GM06990 (cell line): ENCODE measurements at regions not wholly inside any gene's neighbourhood (a gene's known extent, or its start where the extent isn't known, plus 50 kb on each side); places are given as distances from the start of the nearest gene placed in this dataset.

Experiments used
- DNase-seq: peaks from one replicate; pipeline ENCODE4 v3.0.0-alpha.2; 2011; ENCODE audit not compliant: insufficient read length; ENCODE audit errors: extremely low read depth
- H3K27me3 ChIP-seq: replicated peaks from 2 replicates; pipeline ENCODE4 v1.6.0; 2011; ENCODE audit warnings: low read length; ENCODE audit not compliant: control insufficient read depth, insufficient read depth
- H3K36me3 ChIP-seq: 2 replicates; pipeline ENCODE4 v1.5.1; 2011; ENCODE audit warnings: low read length; ENCODE audit not compliant: control insufficient read depth, insufficient read depth
- H3K4me3 ChIP-seq: replicated peaks from 2 replicates; pipeline ENCODE4 v1.5.1; 2011; ENCODE audit warnings: low read depth, mild to moderate bottlenecking, control low read depth, low read length
- CTCF ChIP-seq: IDR thresholded peaks from 2 replicates; pipeline ENCODE4 v1.5.1; 2011; ENCODE audit warnings: low read length, control low read depth, mild to moderate bottlenecking, inconsistent platforms; ENCODE audit not compliant: insufficient read depth, poor library complexity, severe bottlenecking

- Histone ChIP-seq H3K27me3 (no peaks in the 10 kb centered on the region; the same call in 1 of the 2 replicates), H3K4me3 (no peak overlapping the region), H3K36me3 (no peaks in the 10 kb centered on the region)
- TF ChIP-seq CTCF, result no peak
- DNase-seq, result no peak
Measured at GRCh38 chr5:2027790-2028189, 145.1 kb upstream of the IRX4 start.

DNA sequence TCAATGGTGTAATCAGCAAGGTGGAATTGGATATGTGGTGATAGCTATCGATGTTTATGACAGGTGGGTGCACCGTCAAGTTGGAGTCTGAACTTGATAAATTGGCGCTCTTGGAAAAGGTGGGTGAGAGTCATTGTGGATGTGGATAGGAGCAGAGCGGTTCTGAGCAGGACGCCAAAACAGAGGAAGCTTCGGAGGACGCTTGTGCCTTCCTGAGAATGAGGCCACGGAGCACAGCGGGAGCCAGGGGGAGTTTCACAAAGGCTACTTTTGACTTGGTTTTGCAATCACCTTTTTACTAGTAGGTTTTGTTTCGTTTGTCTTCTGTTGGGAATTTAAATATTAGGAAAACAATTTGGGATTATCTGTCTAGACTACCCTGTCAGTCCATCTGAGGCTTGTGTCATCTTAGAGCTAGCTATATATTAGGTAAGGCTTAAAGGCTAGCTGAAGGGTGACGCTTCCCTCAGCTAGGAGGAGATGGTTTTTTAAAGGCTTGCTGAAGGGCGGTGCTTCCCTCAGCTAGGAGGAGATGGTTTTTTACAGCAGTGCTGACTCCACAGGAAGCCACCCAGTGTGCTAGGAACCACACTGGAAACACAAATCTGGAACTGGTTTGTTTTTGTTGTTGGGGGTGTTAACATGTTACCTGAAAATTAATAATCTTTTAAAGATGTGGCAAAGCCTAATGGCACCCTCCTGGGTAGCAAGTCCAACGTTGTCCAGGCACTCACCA lies 142.4 kb upstream of the IRX4 start:
- Histone ChIP-seq H3K27me3 (no peaks in the 10 kb centered on the region; the same call in 1 of the 2 replicates), H3K36me3 (no peaks in the 10 kb centered on the region), H3K4me3 (no peak overlapping the region)
- TF ChIP-seq CTCF, result no peak
- DNase-seq, result no peak

GRCh38 chr5:2023196-2023595 lies 140.5 kb upstream of the IRX4 start:
- TF ChIP-seq CTCF, result no peak
- Histone ChIP-seq H3K4me3 (no peak overlapping the region), H3K36me3 (no peaks in the 10 kb centered on the region), H3K27me3 (no peaks in the 10 kb centered on the region; the same call in 1 of the 2 replicates)
- DNase-seq, result no peak

- no peaks in the 10 kb centered on the region for H3K36me3 ChIP-seq
- DNase-seq, result no peak
- no peak overlapping the region for H3K4me3 ChIP-seq
- H3K27me3 ChIP-seq, result no peaks in the 10 kb centered on the region; the same call in 1 of the 2 replicates
- no peak for TF ChIP-seq CTCF
Measured at GRCh38 chr5:2022436-2022835, 139.7 kb upstream of the IRX4 start.

DNA sequence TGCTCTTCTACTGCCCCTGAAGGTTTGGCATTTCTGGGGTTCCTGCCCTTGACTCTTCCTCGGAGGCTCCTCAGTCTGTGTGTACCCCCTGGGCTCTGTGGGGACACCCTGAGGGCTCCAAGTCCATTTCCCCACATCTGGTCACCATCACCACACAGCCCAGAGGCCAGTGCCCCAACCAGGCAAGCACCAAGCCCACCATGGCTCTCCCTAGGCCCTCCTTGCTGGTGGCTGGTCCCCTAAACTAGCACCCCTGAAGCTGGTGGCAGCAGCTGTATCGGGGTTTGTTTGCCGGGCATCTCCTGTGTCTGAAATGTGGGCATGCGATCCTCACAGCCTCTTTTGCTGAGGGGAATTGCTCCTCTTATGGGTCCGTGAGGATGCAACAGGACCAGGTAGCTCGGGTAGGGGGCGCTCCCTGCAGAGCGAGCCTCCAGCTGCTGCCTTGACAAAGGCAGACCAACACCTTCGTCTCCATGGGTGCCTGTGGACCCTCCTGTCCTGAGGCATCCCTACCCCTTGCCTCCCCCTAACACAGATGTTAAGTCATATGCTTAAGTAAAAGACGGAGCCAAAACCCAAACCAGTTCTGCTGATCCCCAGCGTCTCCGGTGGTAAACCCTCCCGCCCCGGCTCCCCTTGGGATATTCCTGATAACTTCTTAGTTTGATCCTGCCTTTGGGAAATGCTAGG lies 138.9 kb upstream of the IRX4 start:
- Histone ChIP-seq H3K4me3 (no peak overlapping the region), H3K36me3 (no peaks in the 10 kb centered on the region), H3K27me3 (no peaks in the 10 kb centered on the region; the same call in 1 of the 2 replicates)
- TF ChIP-seq CTCF, result no peak
- DNase-seq, result no peak
